Glutamatergic neuron (in vitro differentiated cells): ENCODE measurements at regions not wholly inside any gene's neighbourhood (a gene's known extent, or its start where the extent isn't known, plus 50 kb on each side); places are given as distances from the start of the nearest gene placed in this dataset.

Source experiments
- DNase-seq: peaks from one replicate; pipeline ENCODE4 v3.0.0; 2022
- H3K27ac Mint-ChIP-seq: one replicate; pipeline ENCODE4 v1.8.0; 2020; ENCODE audit warnings: mild to moderate bottlenecking, mixed read lengths, inconsistent platforms; ENCODE audit not compliant: unreplicated experiment
- H3K27me3 Mint-ChIP-seq: one replicate; pipeline ENCODE4 v1.8.0; 2020; ENCODE audit warnings: mild to moderate bottlenecking, moderate library complexity, mixed read lengths, inconsistent platforms; ENCODE audit not compliant: unreplicated experiment
- H3K36me3 Mint-ChIP-seq: one replicate; pipeline ENCODE4 v1.8.0; 2020; ENCODE audit warnings: mild to moderate bottlenecking, mixed read lengths, inconsistent platforms; ENCODE audit not compliant: unreplicated experiment
- H3K4me1 Mint-ChIP-seq: one replicate; pipeline ENCODE4 v1.8.0; 2020; ENCODE audit warnings: mild to moderate bottlenecking, low read depth, mixed read lengths, inconsistent platforms; ENCODE audit not compliant: unreplicated experiment
- H3K4me3 Mint-ChIP-seq: one replicate; pipeline ENCODE4 v1.8.0; 2020; ENCODE audit warnings: mild to moderate bottlenecking, mixed read lengths, inconsistent platforms; ENCODE audit not compliant: unreplicated experiment
- H3K9me3 Mint-ChIP-seq: one replicate; pipeline ENCODE4 v1.8.0; 2020; ENCODE audit warnings: mild to moderate bottlenecking, moderate library complexity, mixed read lengths, inconsistent platforms; ENCODE audit not compliant: unreplicated experiment
- CTCF ChIP-seq: fragments of 200-600 bp; sonication (generic); IDR thresholded peaks from one replicate; pipeline ENCODE4 v1.5.0; 2021; ENCODE audit not compliant: partially characterized antibody, unreplicated experiment

- TF ChIP-seq CTCF: no peak
- Mint-ChIP-seq H3K4me3 (no peak overlapping the region), H3K9me3 (no peaks in the 10 kb centered on the region), H3K36me3 (no peaks in the 10 kb centered on the region), H3K4me1 (no peaks in the 10 kb centered on the region), H3K27ac (no peak overlapping the region), H3K27me3 (no peaks in the 10 kb centered on the region)
- no peak for DNase-seq
Observed at GRCh38 chr18:1732143-1732542, 827.5 kb downstream of the ADCYAP1 start.

GRCh38 chr18:1746131-1746530 is 825.2 kb downstream of the METTL4 start:
- DNase-seq: no peak
- Mint-ChIP-seq H3K9me3 (no peaks in the 10 kb centered on the region), H3K27me3 (no peaks in the 10 kb centered on the region), H3K4me1 (no peaks in the 10 kb centered on the region), H3K36me3 (no peaks in the 10 kb centered on the region), H3K27ac (no peak overlapping the region), H3K4me3 (no peak overlapping the region)
- no peak for TF ChIP-seq CTCF

GRCh38 chr18:1751249-1751648 is 820.1 kb downstream of the METTL4 start:
- H3K27ac Mint-ChIP-seq: no peak overlapping the region
- H3K9me3 Mint-ChIP-seq: no peaks in the 10 kb centered on the region
- no peaks in the 10 kb centered on the region for H3K4me1 Mint-ChIP-seq
- DNase-seq: no peak
- no peak overlapping the region for H3K4me3 Mint-ChIP-seq
- H3K27me3 Mint-ChIP-seq: no peaks in the 10 kb centered on the region
- no peaks in the 10 kb centered on the region for H3K36me3 Mint-ChIP-seq
- no peak for TF ChIP-seq CTCF

- DNase-seq: no peak
- no peak for TF ChIP-seq CTCF
- no peaks in the 10 kb centered on the region for H3K9me3 Mint-ChIP-seq
- no peaks in the 10 kb centered on the region for H3K4me1 Mint-ChIP-seq
- no peaks in the 10 kb centered on the region for H3K36me3 Mint-ChIP-seq
- H3K27ac Mint-ChIP-seq: no peak overlapping the region
- no peaks in the 10 kb centered on the region for H3K27me3 Mint-ChIP-seq
- H3K4me3 Mint-ChIP-seq: no peak overlapping the region
Observed at GRCh38 chr18:1760901-1761300, 810.4 kb downstream of the METTL4 start.

GRCh38 chr18:1774261-1774660 is 797.0 kb downstream of the METTL4 start:
- Mint-ChIP-seq H3K27me3 (peaks cover 2% of the 10 kb centered on the region), H3K4me1 (no peaks in the 10 kb centered on the region), H3K27ac (no peak overlapping the region), H3K36me3 (no peaks in the 10 kb centered on the region), H3K9me3 (no peaks in the 10 kb centered on the region), H3K4me3 (no peak overlapping the region)
- no peak for TF ChIP-seq CTCF
- DNase-seq: no peak
